ENCODE measurements at regions not wholly inside any gene's neighbourhood (a gene's known extent, or its start where the extent isn't known, plus 50 kb on each side); places are given as distances from the start of the nearest gene placed in this dataset.

DNA sequence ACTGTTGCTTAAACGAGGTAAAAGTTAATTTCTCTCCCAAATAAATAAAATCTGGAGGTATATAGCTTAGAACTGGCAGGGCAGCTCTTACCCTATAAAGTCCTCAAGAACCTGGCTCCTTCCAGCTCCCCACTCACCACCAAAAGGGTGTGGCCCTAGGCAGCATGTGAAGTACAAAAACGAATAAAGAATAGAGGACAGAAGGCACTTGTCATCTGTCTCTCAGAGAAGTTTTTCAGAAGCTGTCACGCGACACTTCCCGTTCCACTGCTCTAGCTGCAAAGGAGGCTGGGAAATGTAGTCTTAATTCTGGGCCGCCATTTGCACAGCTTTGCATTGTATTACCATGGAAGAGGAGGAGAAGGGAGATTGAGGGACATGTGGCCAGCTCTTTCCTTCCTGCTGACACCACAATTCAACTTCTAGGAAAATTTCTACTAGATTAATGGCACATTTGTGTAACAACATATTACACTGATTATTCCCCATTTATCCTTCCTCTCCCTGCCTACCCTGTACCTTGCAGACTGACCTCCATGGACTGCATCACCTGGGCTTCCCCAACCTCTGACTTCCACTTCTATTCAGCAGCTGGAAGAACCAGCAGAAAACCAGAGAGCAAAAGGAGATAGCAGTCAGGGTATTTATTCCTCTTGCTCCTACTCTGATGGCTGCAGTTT is 62.2 kb downstream of the CCDC71L start:
- TF ChIP-seq, protein P1, sequence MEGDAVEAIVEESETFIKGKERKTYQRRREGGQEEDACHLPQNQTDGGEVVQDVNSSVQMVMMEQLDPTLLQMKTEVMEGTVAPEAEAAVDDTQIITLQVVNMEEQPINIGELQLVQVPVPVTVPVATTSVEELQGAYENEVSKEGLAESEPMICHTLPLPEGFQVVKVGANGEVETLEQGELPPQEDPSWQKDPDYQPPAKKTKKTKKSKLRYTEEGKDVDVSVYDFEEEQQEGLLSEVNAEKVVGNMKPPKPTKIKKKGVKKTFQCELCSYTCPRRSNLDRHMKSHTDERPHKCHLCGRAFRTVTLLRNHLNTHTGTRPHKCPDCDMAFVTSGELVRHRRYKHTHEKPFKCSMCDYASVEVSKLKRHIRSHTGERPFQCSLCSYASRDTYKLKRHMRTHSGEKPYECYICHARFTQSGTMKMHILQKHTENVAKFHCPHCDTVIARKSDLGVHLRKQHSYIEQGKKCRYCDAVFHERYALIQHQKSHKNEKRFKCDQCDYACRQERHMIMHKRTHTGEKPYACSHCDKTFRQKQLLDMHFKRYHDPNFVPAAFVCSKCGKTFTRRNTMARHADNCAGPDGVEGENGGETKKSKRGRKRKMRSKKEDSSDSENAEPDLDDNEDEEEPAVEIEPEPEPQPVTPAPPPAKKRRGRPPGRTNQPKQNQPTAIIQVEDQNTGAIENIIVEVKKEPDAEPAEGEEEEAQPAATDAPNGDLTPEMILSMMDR (IDR thresholded peaks at IDR 0.05): no peak
- no peak for TF ChIP-seq EP300 (IDR thresholded peaks at IDR 0.05)

Measured in sigmoid colon (tissue), 4 donors.